Thymus (tissue), 11 donors: ENCODE measurements at regions not wholly inside any gene's neighbourhood (a gene's known extent, or its start where the extent isn't known, plus 50 kb on each side); places are given as distances from the start of the nearest gene placed in this dataset.

Experiments
- DNase-seq, 9 donors: peaks; one replicate each; pipeline ENCODE4 v3.0.0-alpha.2; 2013; ENCODE audit warnings: low spot score in 9 of 9, low read depth in 6 of 9, missing footprints in 1 of 9
- H3K27ac ChIP-seq, 2 donors: one replicate each; pipeline ENCODE4 v1.5.1; 2013; ENCODE audit warnings: control low read depth in 1 of 2, low read depth in 1 of 2, low read length in 1 of 2, mild to moderate bottlenecking in 1 of 2, moderate library complexity in 1 of 2
- H3K27me3 ChIP-seq, 2 donors: one replicate each; pipeline ENCODE4 v1.5.1; 2013; ENCODE audit warnings: low read length in 1 of 2; ENCODE audit not compliant: control insufficient read depth in 2 of 2, insufficient read depth in 1 of 2
- H3K36me3 ChIP-seq, 2 donors: one replicate each; pipeline ENCODE4 v1.5.1; 2013; ENCODE audit warnings: low read length in 1 of 2, mild to moderate bottlenecking in 1 of 2, moderate library complexity in 1 of 2; ENCODE audit not compliant: control insufficient read depth in 2 of 2, insufficient read depth in 2 of 2
- H3K4me1 ChIP-seq, 2 donors: one replicate each; pipeline ENCODE4 v1.5.1; 2013; ENCODE audit warnings: low read length in 2 of 2; ENCODE audit not compliant: control insufficient read depth in 2 of 2, insufficient read depth in 2 of 2
- H3K4me3 ChIP-seq, 2 donors: one replicate each; pipeline ENCODE4 v1.5.1; 2013; ENCODE audit warnings: low read length in 2 of 2, control low read depth in 1 of 2, mild to moderate bottlenecking in 1 of 2
- H3K9me3 ChIP-seq, 2 donors: one replicate each; pipeline ENCODE4 v1.5.1; 2013; ENCODE audit warnings: low read length in 1 of 2, mild to moderate bottlenecking in 1 of 2; ENCODE audit not compliant: control insufficient read depth in 2 of 2, insufficient read depth in 1 of 2
- WGBS: extraction: QIAGEN DNeasy Blood & Tissue Kit; methylation state at CpG from one replicate; pipeline ENCODE4 v1.1.7; 2013; 5-methylcytosine and 5-hydroxymethylcytosine counted together
- donor health status: healthy.

DNA sequence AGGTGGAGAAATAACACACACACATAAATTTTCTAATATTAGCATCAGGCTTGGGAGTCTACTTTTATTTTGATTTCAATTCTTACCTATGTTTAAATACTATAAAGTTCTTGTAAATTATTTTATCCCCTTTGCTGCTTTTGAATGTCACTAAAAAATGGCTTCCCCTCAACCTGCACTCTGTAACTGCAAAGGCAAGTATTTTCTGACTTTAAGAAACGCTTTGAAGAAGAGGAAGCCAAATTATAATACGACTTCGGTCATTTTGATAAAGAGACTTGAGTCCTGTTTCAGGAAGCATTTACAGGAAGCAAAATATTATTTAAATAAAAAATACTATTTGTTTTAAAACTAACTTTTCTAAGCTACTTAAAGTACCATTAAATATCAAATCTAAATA, 627.7 kb upstream of the AGTR1 start:
- no peak overlapping the region for H3K27ac ChIP-seq
- no peak for DNase-seq
- no peaks in the 10 kb centered on the region for H3K9me3 ChIP-seq
- no peaks in the 10 kb centered on the region for H3K36me3 ChIP-seq
- H3K4me3 ChIP-seq = no peak overlapping the region
- 47% methylated on average over 3 of the region's 3 CpGs for WGBS
- no peaks in the 10 kb centered on the region for H3K27me3 ChIP-seq
- no peaks in the 10 kb centered on the region for H3K4me1 ChIP-seq

DNA sequence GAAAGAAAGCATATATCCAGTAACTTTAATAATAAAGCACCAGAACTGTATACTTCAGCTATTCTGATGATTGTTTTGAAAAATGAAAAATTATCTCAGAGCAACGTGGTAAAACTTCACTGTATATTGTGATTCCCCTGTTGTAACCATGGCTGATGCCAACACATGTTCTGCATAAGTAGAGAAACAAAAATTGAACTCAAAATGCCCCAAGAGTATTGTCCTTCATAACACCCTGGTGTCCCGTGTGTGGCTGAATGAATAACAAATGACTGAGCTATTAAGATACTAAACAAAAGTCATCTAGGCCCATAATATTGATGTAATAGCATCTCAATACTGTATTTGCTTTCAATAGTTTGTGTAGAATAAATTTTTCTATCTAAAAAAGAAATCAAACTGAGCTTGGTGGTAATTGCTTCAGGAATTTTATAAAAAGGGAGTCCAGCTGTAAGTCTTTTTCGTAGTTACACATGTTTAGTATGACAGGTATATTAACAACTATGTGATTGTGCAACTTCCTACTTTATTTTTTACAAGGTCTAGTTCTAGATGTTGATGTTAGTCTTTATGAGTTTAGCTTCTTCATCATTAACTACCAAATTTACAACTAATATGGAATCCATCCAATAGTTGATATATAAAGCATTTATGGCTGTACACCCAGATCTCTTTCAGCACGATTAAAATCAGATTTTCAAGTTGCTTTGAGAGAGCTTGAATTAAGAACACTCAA, 623.8 kb upstream of the AGTR1 start:
- H3K4me1 ChIP-seq = no peaks in the 10 kb centered on the region
- DNase-seq = no peak
- whole genome bisulfite sequencing = 85% methylated on average over 4 of the region's 4 CpGs

DNA sequence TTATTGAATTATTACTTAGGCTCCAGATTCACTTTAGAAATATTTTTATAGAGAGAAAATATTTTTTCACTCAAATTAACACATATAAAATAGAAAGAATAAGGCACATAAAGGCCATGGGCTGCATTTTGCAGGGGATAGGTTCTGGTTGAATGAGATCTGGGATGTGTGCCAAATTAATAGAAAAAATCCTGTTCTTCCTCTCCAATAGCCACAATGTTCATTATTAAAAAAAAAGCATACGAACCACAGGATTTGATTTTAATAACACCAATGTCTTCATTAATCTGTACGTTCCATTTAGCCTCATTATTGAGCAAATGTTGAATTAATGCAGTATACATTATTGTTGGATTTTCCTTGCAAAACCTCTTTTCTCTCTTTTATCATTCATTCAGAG, 622.8 kb upstream of the AGTR1 start:
- no peaks in the 10 kb centered on the region for H3K4me1 ChIP-seq
- no peaks in the 10 kb centered on the region for H3K36me3 ChIP-seq
- no peaks in the 10 kb centered on the region for H3K9me3 ChIP-seq
- H3K27ac ChIP-seq = no peak overlapping the region
- no peak for DNase-seq
- no peak overlapping the region for H3K4me3 ChIP-seq
- WGBS = 90% methylated on average over 2 of the region's 2 CpGs
- no peaks in the 10 kb centered on the region for H3K27me3 ChIP-seq

More for the DNA sequence above, 623.8 kb upstream of the AGTR1 start:
- Histone ChIP-seq H3K36me3 (no peaks in the 10 kb centered on the region), H3K9me3 (no peaks in the 10 kb centered on the region), H3K27ac (no peak overlapping the region), H3K27me3 (no peaks in the 10 kb centered on the region), H3K4me3 (no peak overlapping the region)

DNA sequence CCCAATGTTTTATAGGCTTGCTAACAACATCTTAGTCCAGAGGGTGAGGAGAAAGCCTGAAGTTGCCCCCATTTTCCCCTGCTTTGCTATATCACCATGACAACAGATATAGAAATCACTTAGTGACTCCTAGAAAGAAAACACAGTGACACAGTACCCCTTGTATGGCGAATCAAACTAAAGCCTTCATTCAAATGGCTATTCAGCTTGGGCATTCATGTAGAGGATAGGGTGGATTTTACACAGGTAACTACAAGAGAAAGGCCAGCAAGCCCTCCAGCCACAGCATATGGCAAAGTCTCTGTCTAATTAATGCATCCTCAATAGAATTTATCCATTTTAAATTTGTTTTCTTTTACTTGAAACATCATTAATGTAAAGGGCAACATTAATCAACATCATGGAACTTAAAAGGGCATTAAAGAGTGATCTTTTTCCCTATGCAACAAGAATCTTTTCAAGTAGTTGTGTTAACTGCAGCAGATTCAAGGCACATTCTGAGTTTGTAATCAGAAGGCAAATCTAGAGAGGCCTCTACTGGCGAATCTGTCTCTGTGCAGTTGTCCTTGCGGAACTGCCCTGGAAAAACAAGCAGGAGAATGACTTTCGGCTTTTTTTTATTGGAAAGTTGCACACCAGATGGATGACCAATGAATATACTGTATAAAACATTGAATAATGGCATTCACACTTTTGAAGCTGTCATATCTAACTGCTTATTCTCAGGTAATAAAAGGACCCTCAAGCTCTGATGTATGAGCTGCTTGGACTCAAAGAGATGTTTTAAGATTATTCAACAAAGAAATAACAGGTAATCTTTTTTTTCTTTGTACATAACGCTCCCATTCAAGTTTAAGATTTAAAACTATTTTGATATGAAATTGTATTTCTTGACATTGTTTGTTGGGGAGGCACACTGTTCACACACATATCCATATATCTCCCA, 621.7 kb upstream of the AGTR1 start:
- Histone ChIP-seq H3K27me3 (no peaks in the 10 kb centered on the region), H3K36me3 (no peaks in the 10 kb centered on the region), H3K4me3 (no peak overlapping the region), H3K4me1 (no peaks in the 10 kb centered on the region), H3K27ac (no peak overlapping the region), H3K9me3 (no peaks in the 10 kb centered on the region)
- DNase-seq = no peak
- WGBS = 84% methylated on average over 5 of the region's 5 CpGs

DNA sequence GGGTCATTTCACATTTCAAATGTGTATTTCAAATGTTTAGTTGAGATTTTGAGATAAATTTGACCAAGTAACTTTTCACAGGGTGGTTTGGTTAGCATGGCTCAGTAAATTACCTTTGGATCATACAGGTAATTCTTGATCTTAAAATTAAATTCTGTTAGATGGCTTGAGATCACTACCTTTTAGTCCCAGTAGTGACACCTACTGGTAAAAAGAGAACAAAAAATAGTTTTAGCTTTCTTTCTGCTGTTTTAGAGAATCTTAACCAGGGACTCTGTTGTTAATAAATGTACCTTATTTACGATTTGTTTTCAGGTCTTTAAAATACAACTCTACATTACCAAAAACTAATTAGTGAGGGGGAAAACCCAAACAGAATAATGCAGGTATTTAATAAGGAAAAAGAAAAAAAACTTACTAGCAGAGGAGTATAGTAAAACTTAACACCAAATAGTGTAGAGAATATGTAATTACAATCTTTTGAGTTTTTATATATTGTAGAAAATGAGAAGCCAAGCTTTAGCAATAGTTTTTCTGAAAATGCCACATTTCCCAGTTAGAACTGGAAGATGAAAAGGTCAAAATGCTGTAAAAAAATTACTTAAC, 620.3 kb upstream of the AGTR1 start:
- 22% methylated on average over 1 of the region's 1 CpG for WGBS
- DNase-seq = no peak

DNA sequence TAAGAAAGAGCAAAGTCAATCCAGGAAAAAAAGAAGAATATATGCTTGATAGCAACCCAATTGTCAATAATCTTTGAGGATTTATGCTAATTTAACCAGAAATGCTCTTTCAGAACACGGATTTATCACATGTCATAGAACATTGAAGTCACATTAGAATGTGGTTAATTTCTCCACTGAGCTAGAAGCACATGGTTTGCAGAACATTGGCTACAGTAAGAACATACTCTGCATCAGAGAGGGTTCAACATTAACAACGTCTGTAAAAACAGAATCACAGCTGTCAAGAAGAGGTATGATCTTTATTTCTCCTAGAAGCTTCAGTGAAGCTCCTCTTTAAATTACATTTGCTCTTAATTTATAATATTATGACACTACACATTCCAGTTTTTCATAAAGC, 619.7 kb upstream of the AGTR1 start:
- 94% methylated on average over 2 of the region's 2 CpGs for WGBS
- Histone ChIP-seq H3K9me3 (no peaks in the 10 kb centered on the region), H3K4me3 (no peak overlapping the region), H3K27me3 (no peaks in the 10 kb centered on the region), H3K36me3 (no peaks in the 10 kb centered on the region), H3K4me1 (no peaks in the 10 kb centered on the region), H3K27ac (no peak overlapping the region)
- DNase-seq = no peak

More for the DNA sequence above, 620.3 kb upstream of the AGTR1 start:
- Histone ChIP-seq H3K4me1 (no peaks in the 10 kb centered on the region), H3K36me3 (no peaks in the 10 kb centered on the region), H3K27ac (no peak overlapping the region), H3K4me3 (no peak overlapping the region), H3K27me3 (no peaks in the 10 kb centered on the region), H3K9me3 (no peaks in the 10 kb centered on the region)

DNA sequence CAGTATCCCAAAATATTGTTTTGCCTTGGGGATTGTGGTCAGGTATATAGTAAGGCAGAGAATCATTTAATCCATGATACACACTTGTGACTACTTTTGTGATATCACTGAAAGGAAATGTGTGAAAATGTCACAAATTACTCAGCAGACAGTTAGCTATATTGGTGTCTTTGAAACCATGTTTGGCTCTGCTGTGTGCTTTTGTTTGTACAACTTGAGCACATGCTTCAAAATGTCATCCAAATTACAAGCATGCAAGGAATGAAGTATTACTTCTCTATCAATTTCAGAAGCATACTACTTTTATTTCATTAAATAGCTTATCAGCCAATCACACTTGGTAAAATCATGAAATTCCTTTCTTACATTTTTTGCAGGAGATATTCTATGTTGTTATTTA, 619.0 kb upstream of the AGTR1 start:
- no peak for DNase-seq
- Histone ChIP-seq H3K9me3 (no peaks in the 10 kb centered on the region), H3K27me3 (no peaks in the 10 kb centered on the region), H3K27ac (no peak overlapping the region), H3K36me3 (no peaks in the 10 kb centered on the region), H3K4me3 (no peak overlapping the region), H3K4me1 (no peaks in the 10 kb centered on the region)

DNA sequence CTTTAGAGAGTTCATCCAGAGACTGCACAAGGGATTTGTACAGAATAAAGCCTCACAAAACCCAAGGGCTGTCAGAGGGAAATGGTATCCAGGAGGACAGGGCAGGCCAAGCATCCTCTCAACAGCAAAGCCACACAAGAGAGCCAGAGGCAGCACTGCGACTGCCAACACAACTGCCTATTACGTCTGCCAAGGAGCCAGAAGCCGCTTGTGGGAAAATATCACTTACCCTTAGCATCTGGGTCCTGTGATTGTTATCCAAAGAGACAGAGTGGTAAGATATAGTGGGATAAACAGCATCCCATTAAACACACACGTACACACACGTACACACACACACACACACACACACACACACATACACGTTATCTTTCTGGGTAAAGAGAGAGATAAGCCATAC, 618.3 kb upstream of the AGTR1 start:
- Histone ChIP-seq H3K4me1 (no peaks in the 10 kb centered on the region), H3K9me3 (no peaks in the 10 kb centered on the region), H3K4me3 (no peak overlapping the region), H3K27me3 (no peaks in the 10 kb centered on the region), H3K27ac (no peak overlapping the region), H3K36me3 (no peaks in the 10 kb centered on the region)
- DNase-seq = no peak
- WGBS = 91% methylated on average over 6 of the region's 6 CpGs

DNA sequence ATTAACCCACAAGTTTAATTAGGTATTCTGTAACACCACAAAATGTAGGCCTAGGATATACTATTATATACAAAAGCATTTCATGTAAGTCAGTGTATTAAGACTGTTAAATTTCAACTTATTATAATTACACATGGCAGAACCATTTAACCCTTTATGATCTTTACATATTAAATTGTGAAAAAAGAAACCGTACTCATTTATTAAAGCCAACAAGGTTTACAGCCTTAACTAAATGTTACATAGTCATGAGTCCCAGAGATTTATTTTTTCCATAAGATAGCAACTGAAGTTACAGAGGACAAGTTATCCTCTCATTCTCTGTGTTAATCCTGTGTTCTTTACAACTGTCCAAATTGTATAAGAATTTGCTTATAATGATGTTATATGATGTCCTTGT, 615.8 kb upstream of the AGTR1 start:
- Histone ChIP-seq H3K9me3 (no peaks in the 10 kb centered on the region), H3K27ac (no peak overlapping the region), H3K27me3 (no peaks in the 10 kb centered on the region), H3K4me1 (no peaks in the 10 kb centered on the region), H3K36me3 (no peaks in the 10 kb centered on the region), H3K4me3 (no peak overlapping the region)
- WGBS = 94% methylated on average over 1 of the region's 1 CpG
- no peak for DNase-seq
